GM12875 (cell line): ENCODE measurements at regions not wholly inside any gene's neighbourhood (a gene's known extent, or its start where the extent isn't known, plus 50 kb on each side); places are given as distances from the start of the nearest gene placed in this dataset.

Experiments used
- H3K4me3 ChIP-seq: one replicate; pipeline ENCODE4 v1.5.1; 2011; ENCODE audit warnings: low read depth, low read length, control low read depth
- TF ChIP-seq, protein P1 (sequence below): IDR thresholded peaks from 2 replicates; pipeline ENCODE4 v1.5.1; 2011; ENCODE audit warnings: low read depth, mild to moderate bottlenecking, control low read depth, inconsistent platforms, low read length, moderate library complexity, borderline replicate concordance; ENCODE audit not compliant: insufficient read depth

DNA sequence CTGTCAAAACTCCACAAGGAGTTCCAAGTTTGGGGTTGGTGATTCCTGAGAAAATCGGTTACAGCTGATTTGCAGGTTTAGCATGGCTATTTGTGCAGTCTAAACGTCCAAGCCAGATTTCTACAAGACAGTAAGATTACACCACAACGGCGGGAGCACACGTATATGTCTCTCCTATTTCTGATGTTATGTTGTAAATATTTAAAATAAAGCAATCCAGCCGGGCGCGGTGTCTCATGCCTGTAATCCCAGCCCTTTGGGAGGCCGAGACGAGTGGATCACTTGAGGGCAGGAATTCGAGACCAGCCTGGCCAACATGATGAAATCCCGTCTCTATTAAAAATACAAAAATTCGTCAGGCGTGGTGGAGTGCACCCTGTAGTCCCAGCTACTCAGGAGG lies 106.8 kb upstream of the IGF1R start:
- H3K4me3 ChIP-seq = no peak overlapping the region
- TF ChIP-seq, protein P1, sequence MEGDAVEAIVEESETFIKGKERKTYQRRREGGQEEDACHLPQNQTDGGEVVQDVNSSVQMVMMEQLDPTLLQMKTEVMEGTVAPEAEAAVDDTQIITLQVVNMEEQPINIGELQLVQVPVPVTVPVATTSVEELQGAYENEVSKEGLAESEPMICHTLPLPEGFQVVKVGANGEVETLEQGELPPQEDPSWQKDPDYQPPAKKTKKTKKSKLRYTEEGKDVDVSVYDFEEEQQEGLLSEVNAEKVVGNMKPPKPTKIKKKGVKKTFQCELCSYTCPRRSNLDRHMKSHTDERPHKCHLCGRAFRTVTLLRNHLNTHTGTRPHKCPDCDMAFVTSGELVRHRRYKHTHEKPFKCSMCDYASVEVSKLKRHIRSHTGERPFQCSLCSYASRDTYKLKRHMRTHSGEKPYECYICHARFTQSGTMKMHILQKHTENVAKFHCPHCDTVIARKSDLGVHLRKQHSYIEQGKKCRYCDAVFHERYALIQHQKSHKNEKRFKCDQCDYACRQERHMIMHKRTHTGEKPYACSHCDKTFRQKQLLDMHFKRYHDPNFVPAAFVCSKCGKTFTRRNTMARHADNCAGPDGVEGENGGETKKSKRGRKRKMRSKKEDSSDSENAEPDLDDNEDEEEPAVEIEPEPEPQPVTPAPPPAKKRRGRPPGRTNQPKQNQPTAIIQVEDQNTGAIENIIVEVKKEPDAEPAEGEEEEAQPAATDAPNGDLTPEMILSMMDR = no peak

DNA sequence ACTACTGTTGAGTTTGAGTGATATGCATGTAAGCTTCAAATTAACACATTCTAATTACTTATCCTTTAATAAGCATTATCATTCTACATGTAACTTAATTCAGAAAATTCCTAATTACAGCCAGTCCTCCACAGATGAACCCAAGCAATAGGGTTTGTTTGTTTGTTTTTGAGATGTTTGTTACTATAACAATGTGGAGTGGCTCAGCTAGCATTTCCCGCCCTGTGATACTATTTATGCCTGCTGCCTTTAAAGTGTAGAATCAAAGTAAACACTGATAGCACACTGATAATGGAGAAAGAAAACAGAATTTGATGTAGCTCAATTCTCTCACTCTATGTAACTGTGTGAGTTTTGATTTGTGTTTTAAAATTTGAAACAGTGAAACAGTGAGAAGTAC lies 105.1 kb upstream of the IGF1R start:
- H3K4me3 ChIP-seq = no peak overlapping the region
- TF ChIP-seq, protein P1 = no peak

DNA sequence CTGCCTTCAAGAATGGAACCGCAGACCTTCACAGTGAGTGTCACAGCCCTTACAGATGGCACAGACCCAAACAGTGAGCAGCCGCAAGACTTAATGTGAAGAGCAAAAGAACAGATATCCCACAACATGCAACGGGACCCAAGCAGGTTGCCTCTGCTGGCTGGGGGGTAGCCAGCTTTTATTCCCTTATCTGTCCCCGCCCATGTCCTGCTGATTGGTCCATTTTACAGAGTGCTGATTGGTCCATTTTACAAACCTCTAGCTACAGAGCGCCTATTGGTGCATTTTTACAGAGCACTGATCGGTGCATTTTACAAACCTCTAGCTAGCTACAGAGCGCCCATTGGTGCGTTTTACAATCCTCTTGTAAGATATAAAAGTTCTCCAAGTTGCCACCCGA lies 102.0 kb upstream of the IGF1R start:
- TF ChIP-seq, protein P1 = no peak
- H3K4me3 ChIP-seq = no peak overlapping the region

DNA sequence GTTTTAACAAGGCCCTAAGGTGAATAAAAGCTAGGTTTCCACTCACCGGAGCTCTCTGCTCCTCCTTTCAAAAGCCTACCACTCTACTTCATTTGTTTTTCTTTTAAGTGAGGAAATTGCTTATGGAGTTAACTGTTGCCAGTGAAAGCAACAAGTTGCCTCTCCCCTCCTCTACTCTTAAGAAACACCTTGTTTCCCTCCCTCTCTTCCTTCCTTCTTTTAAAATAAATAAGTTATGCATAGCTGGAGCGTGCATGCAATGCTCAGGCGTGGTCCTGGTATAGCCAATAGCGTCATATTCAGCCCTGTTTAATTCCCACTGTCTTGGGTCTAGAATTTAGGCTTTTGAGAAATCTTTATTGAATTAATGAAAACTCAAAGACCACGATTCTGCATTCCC lies 101.1 kb upstream of the IGF1R start:
- TF ChIP-seq, protein P1 = no peak
- H3K4me3 ChIP-seq = no peak overlapping the region

DNA sequence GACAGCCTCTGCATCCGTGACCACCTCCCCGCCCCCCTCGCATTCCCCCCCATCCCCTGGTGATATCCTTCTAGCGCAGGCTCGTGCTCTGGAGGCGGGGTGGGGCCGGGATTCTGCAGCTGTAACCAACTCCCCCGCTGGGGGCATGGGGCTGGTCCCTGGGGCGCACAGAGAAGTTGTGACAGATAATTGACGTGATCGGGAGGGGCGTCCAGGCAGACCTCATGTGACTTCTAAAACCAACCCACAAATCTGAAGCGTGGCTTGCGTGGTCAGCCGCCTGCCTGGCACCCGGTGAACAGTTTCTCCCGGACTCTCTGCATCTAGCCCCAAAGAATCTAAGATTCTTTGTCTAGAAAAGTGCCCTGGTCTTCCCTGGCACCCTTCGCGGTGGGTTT lies 100.6 kb upstream of the IGF1R start:
- H3K4me3 ChIP-seq = no peak overlapping the region

DNA sequence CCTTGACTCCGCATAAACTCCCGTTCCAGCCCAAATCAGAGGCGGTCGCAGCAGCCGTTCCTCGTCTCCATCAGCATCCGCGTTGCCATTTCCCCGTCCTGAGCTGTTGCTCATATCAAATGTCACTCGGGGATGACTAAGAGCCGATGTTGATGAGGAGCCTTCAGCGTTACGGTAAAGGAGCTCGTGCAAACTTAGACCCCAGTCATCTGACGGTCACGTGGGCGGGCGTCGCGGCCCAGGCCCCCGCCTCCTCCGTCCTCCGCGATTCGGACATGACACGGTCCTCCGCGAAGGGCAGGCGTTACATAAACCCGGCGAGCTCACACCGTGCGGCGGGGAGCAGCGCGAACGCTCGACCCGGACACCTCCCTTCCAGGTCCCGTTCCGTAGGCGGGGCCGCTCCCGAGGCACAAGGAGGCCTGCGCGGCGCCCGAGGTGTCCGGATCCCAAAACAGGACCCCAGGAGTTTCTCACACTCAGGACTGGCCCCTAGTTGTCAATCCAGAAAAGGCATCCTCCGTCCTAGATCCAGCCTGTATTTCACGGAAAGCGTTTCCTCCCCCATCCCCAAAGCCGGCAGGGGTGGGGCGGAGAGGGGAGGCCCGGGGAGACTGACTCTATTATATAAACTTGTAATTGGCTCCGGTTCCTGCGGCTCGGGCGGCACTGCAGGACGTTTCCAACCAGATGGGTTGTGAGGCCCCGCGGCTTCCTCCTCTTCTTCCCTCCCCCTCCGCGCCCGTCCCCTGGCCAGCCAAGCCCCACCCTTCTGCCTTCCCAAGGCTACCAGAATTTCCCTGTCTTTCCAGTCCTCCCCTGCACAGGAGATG lies 100.0 kb upstream of the IGF1R start:
- TF ChIP-seq, protein P1 = no peak
- H3K4me3 ChIP-seq = no peak overlapping the region

More for the DNA sequence above, 100.6 kb upstream of the IGF1R start:
- TF ChIP-seq, protein P1 = no peak

DNA sequence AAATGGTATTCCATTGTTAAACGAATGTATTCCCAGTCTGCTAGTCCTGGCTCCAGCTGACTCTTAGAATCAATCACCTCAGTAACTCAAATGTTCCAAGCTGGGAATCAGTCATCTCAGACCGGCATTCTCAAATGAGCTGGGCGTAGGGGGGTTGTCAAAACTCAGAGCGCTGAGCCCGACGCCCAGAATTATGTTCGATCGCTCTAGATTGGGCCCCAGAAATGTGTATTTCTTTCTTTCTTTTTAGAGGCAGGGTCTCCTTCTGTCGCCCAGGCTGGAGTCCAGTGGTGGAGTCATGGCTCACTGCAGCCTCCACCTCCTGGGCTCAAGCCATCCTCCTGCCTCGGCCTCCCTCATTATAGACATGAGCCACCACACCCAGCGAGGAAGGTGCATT lies 99.3 kb upstream of the IGF1R start:
- TF ChIP-seq, protein P1 = no peak
- H3K4me3 ChIP-seq = no peak overlapping the region
